GM12874 (cell line): ENCODE measurements at regions not wholly inside any gene's neighbourhood (a gene's known extent, or its start where the extent isn't known, plus 50 kb on each side); places are given as distances from the start of the nearest gene placed in this dataset.

ENCODE experiments used
- CTCF ChIP-seq: IDR thresholded peaks from 2 replicates; pipeline ENCODE4 v1.5.1; 2011; ENCODE audit warnings: low read depth, mild to moderate bottlenecking, control low read depth, low read length, moderate library complexity; ENCODE audit not compliant: insufficient read depth

GRCh38 chr11:119934267-119934666 lies 203.6 kb downstream of the TRIM29 start:
- no peak for TF ChIP-seq CTCF

GRCh38 chr11:119933584-119933983 lies 204.3 kb downstream of the TRIM29 start:
- no peak for TF ChIP-seq CTCF

- TF ChIP-seq CTCF = no peak
Measured at GRCh38 chr11:119932828-119933562, 204.0 kb upstream of the NECTIN1 start.

- TF ChIP-seq CTCF = no peak
Measured at GRCh38 chr11:119928047-119928446, 199.0 kb upstream of the NECTIN1 start.

GRCh38 chr11:119924017-119924416 lies 195.0 kb upstream of the NECTIN1 start:
- TF ChIP-seq CTCF = no peak

GRCh38 chr11:119921571-119921970 lies 192.6 kb upstream of the NECTIN1 start:
- no peak for TF ChIP-seq CTCF

GRCh38 chr11:119920666-119921387 lies 191.8 kb upstream of the NECTIN1 start:
- TF ChIP-seq CTCF = no peak
